Activated CD4-positive, alpha-beta T cell treated with anti-CD3 and anti-CD28 coated beads, Interleukin-2, amount 10 ng/mL, durations not matched to agents 24 days and 14 days (primary cell): ENCODE measurements at regions not wholly inside any gene's neighbourhood (a gene's known extent, or its start where the extent isn't known, plus 50 kb on each side); places are given as distances from the start of the nearest gene placed in this dataset.
"Not testable (repeated sequence)": the region's sequence is repeated elsewhere in the genome, so short reads cannot be mapped to it uniquely, and the experiment has no call there.

Experiments used
- DNase-seq: peaks from one replicate; pipeline ENCODE4 v3.0.0; 2022
- H3K27ac Mint-ChIP-seq: one replicate; pipeline ENCODE4 v1.8.0; 2022; ENCODE audit warnings: mild to moderate bottlenecking, mixed read lengths
- H3K27me3 Mint-ChIP-seq: one replicate; pipeline ENCODE4 v1.8.0; 2022; ENCODE audit warnings: mixed read lengths
- H3K36me3 Mint-ChIP-seq: one replicate; pipeline ENCODE4 v1.8.0; 2022; ENCODE audit warnings: low read depth, mild to moderate bottlenecking, mixed read lengths
- H3K4me1 Mint-ChIP-seq: one replicate; pipeline ENCODE4 v1.8.0; 2021; ENCODE audit warnings: mixed read lengths
- H3K4me3 Mint-ChIP-seq: one replicate; pipeline ENCODE4 v1.8.0; 2022; ENCODE audit warnings: mild to moderate bottlenecking, moderate library complexity, mixed read lengths
- H3K9me3 Mint-ChIP-seq: one replicate; pipeline ENCODE4 v1.8.0; 2021; ENCODE audit warnings: mixed read lengths
- intact Hi-C: fragments of 100-400 bp; cut with micrococcal nuclease; formaldehyde crosslinking; loops from one replicate; pipeline ENCODE4 v1.15.1; 2023

- Mint-ChIP-seq H3K4me3 (no peak overlapping the region), H3K9me3 (peaks cover 4% of the 10 kb centered on the region), H3K4me1 (no peaks in the 10 kb centered on the region), H3K27ac (no peak overlapping the region), H3K27me3 (no peaks in the 10 kb centered on the region), H3K36me3 (no peaks in the 10 kb centered on the region)
- intact Hi-C loops, result no loop called here
- no peak for DNase-seq
Observed at GRCh38 chr4:64121803-64122202, 287.4 kb downstream of the TECRL start.

DNA sequence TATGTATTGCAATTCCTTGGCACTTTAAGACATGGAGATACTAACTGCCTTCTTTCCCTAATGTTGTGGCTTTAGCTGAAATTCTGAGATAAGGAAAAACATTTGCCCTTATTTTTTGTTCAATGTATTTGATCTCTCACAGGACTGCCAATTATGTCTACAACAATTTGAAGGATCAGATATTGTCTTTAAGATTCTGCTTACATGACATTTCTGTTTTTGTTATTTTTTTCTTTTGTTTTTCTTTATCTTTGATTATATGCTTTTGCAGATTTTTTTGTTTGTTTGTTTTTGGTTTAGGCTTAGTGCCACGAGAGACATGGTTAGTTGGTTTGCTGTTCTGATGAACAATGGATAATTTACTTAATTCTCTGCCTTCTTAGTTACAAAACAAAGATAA is 303.3 kb downstream of the TECRL start:
- Mint-ChIP-seq H3K27me3 (no peaks in the 10 kb centered on the region), H3K36me3 (no peaks in the 10 kb centered on the region)
- intact Hi-C loops, result no loop called here

DNA sequence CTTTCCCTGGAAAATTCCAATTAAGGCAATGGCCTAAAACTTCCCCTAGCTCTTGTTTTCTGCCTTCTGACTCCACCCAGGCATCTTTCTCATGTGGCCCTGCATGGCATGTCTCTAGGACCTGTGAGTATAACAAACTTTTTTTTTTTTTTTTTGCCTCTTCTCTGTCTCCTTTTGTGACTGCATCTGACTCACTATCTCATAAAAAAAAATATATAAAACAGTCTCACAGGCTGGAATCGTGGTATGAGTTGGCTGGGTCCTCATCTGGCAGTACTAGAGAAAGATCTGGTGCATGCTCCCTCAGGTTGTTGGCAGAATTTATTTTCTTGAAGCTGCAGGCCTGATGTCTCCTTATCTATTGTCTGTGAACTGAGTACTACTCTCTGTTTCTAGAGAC is 313.9 kb downstream of the TECRL start:
- no peak for DNase-seq
- Mint-ChIP-seq H3K4me3 (no peak overlapping the region), H3K36me3 (no peaks in the 10 kb centered on the region), H3K27ac (no peak overlapping the region), H3K4me1 (no peaks in the 10 kb centered on the region), H3K9me3 (no peaks in the 10 kb centered on the region), H3K27me3 (no peaks in the 10 kb centered on the region)
- intact Hi-C loops, result no loop called here

More for the DNA sequence above, 303.3 kb downstream of the TECRL start:
- Mint-ChIP-seq H3K9me3 (no peaks in the 10 kb centered on the region), H3K4me1 (no peaks in the 10 kb centered on the region), H3K4me3 (no peak overlapping the region), H3K27ac (no peak overlapping the region)
- no peak for DNase-seq

DNA sequence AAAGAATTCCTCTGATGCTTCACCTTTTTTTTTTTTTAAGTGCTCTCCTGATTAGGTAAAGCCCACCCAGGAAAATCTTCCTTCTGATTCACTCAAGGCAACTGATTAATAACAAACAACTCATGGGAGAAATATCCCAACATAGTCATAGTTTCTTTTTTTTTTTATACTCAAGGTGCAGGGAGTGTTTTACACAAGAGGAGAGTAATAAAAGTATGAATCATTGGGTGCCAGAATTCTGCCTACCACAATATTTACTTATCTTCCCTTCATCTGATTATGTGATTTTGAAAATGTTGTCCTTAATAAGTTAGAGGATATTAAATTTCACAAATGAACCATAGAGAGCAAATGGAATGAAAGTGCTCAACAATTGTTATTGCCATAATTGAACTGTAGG is 329.9 kb downstream of the TECRL start:
- H3K9me3 Mint-ChIP-seq, result peaks cover 4% of the 10 kb centered on the region
- H3K4me1 Mint-ChIP-seq, result no peaks in the 10 kb centered on the region
- H3K27me3 Mint-ChIP-seq, result no peaks in the 10 kb centered on the region
- intact Hi-C loops, result no loop called here
- no peak for DNase-seq
- no peaks in the 10 kb centered on the region for H3K36me3 Mint-ChIP-seq
- H3K4me3 Mint-ChIP-seq, result no peak overlapping the region
- H3K27ac Mint-ChIP-seq, result no peak overlapping the region

DNA sequence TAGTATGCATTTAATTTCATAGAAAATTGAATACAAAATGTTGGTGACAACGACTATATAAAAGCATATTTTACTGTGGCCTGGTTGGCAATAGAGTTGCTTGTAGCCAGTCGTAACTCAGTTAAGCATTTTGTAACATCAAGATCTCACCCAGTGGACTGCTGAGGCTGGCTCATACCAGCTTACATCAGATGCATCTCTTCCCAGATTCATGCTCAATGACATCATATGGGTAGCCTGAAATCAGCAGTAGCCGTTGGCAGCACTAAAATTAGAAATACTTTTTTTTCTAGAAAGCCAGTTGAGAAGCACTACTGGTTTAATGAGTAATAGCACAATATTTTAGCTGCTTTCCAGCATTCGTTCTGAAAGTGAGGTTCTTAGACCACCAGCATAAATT is 341.2 kb downstream of the TECRL start:
- no peak for DNase-seq
- intact Hi-C loops, result no loop called here
- no peak overlapping the region for H3K27ac Mint-ChIP-seq
- no peaks in the 10 kb centered on the region for H3K9me3 Mint-ChIP-seq
- H3K4me1 Mint-ChIP-seq, result no peaks in the 10 kb centered on the region
- no peaks in the 10 kb centered on the region for H3K27me3 Mint-ChIP-seq
- H3K4me3 Mint-ChIP-seq, result no peak overlapping the region
- H3K36me3 Mint-ChIP-seq, result no peaks in the 10 kb centered on the region

DNA sequence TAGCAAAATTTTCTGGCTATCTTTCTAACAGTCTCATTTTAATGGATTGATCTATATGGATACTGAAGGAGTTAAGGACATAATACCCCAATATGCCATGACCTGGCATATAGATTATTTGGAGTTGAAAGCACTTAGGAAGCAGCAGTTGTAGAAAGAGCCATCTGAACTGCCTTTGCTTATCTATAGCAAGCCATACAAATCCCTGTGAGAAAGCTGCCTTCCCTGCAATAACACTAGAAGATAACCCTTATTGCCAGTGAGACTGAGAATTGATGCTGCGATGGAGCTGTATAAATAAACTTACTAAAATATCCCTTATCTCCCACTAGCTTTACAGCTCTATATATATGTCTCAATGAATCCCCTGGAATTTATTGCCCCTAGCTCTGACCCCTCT is 346.3 kb downstream of the TECRL start:
- Mint-ChIP-seq H3K27me3 (no peaks in the 10 kb centered on the region), H3K36me3 (no peaks in the 10 kb centered on the region), H3K9me3 (no peaks in the 10 kb centered on the region), H3K4me1 (no peaks in the 10 kb centered on the region), H3K27ac (no peak overlapping the region), H3K4me3 (no peak overlapping the region)
- DNase-seq, result no peak
- intact Hi-C loops, result no loop called here

GRCh38 chr4:64037033-64037432 is 372.2 kb downstream of the TECRL start:
- H3K9me3 Mint-ChIP-seq, H3K4me1 Mint-ChIP-seq, H3K27me3 Mint-ChIP-seq, H3K36me3 Mint-ChIP-seq, H3K27ac Mint-ChIP-seq, H3K4me3 Mint-ChIP-seq, DNase-seq, intact Hi-C loops: not testable (repeated sequence)

DNA sequence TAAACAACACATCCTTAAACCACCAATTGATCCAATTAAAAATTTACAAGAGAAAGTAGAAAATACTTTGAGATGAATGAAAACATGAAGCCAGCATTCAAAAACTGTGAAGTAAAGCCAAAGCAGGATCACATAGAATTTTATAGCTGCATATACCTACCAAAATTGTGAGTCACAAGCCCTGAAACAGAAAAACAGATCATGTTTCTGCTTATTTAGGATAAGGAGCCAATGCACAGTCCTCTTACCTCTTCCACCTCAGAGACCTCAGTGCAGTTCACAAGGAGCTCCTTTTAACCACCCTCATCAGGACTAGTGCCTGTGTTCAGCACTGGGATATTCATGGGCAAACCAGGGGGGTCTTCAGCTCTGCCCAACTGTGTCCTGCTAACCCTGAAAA is 386.7 kb downstream of the TECRL start:
- H3K4me3 Mint-ChIP-seq, result no peak overlapping the region
- intact Hi-C loops, result no loop called here
- peaks cover 3% of the 10 kb centered on the region for H3K9me3 Mint-ChIP-seq
- no peaks in the 10 kb centered on the region for H3K4me1 Mint-ChIP-seq
- DNase-seq, result no peak
- no peak overlapping the region for H3K27ac Mint-ChIP-seq
- H3K36me3 Mint-ChIP-seq, result no peaks in the 10 kb centered on the region
- no peaks in the 10 kb centered on the region for H3K27me3 Mint-ChIP-seq

- Mint-ChIP-seq H3K36me3 (no peaks in the 10 kb centered on the region), H3K4me1 (no peaks in the 10 kb centered on the region), H3K9me3 (peaks cover 3% of the 10 kb centered on the region), H3K27me3 (no peaks in the 10 kb centered on the region), H3K27ac (no peak overlapping the region), H3K4me3 (no peak overlapping the region)
- intact Hi-C loops, result no loop called here
- peak; percentile 22 for DNase-seq
Observed at GRCh38 chr4:64016893-64017292, 392.4 kb downstream of the TECRL start.

DNA sequence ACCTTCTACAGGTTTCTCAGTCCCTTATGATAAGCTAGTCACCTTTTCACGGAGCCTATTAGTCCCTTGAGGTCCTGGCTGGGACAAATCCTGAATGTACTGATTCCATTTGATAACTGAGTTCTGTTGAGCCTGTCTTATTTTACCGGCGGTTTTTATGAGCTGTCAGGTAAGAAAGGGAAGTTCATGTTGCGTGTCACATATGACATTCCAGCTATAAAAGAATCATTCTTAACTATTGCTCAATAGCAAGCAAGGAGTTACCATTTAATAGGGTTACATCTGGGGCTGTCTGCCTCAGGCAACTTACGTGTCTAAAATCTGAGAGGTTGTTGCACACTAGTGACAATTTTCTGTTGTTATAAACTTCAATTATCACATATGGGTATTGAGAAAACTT is 394.6 kb downstream of the TECRL start:
- DNase-seq, result no peak
- peaks cover 6% of the 10 kb centered on the region for H3K9me3 Mint-ChIP-seq
- no peaks in the 10 kb centered on the region for H3K36me3 Mint-ChIP-seq
- intact Hi-C loops, result no loop called here
- no peak overlapping the region for H3K4me3 Mint-ChIP-seq
- H3K27ac Mint-ChIP-seq, result no peak overlapping the region
- no peaks in the 10 kb centered on the region for H3K4me1 Mint-ChIP-seq
- no peaks in the 10 kb centered on the region for H3K27me3 Mint-ChIP-seq

GRCh38 chr4:64001229-64001898 is 407.9 kb downstream of the TECRL start:
- no peak overlapping the region for H3K27ac Mint-ChIP-seq
- no peaks in the 10 kb centered on the region for H3K27me3 Mint-ChIP-seq
- intact Hi-C loops, result no loop called here
- no peaks in the 10 kb centered on the region for H3K4me1 Mint-ChIP-seq
- no peak for DNase-seq
- no peak overlapping the region for H3K4me3 Mint-ChIP-seq
- H3K36me3 Mint-ChIP-seq, result no peaks in the 10 kb centered on the region
- H3K9me3 Mint-ChIP-seq, result peaks cover 5% of the 10 kb centered on the region

DNA sequence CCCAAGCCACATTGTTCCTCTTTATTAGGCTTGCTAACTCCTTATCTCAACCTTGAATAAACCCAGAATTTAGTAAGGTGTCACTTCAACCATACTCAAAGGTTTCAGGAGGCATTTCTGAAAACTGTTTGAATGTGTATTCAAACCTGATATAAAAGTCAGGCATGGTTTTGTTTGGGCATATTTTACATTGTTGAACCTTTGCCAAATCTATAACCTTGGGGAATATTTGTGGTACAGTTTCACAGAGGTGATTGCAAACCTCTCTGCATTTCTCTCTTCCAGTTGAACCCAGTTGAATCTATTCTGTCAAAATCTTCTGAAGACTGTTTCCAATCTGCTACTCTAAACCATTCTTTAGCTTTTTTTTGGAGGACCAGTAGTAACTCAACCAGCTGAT is 409.0 kb downstream of the TECRL start:
- Mint-ChIP-seq H3K27ac (no peak overlapping the region), H3K4me3 (no peak overlapping the region), H3K27me3 (no peaks in the 10 kb centered on the region), H3K36me3 (no peaks in the 10 kb centered on the region), H3K9me3 (peaks cover 5% of the 10 kb centered on the region), H3K4me1 (no peaks in the 10 kb centered on the region)
- DNase-seq, result no peak
- intact Hi-C loops, result no loop called here

DNA sequence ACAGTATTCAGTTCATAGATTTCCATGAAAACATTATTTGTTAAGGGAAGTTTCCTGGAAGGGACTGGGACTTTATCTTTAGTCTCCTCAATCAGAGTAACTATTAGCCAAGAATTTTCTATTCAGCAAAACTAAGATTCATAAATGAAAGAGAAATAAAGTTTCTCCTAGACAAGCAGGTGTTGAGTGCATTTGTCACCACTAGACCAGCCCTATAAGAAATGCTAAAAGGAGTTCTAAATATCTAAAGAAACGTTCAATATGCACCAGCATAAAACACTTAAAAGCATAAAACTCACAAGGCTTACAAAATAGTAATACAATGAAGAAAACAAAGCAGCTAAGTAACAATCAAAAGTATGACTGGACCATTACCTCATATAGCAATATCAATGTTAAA is 423.0 kb downstream of the TECRL start:
- no peak overlapping the region for H3K4me3 Mint-ChIP-seq
- H3K27ac Mint-ChIP-seq, result no peak overlapping the region
- H3K36me3 Mint-ChIP-seq, result no peaks in the 10 kb centered on the region

GRCh38 chr4:63983224-63983623 is 426.0 kb downstream of the TECRL start:
- no peaks in the 10 kb centered on the region for H3K36me3 Mint-ChIP-seq
- H3K27ac Mint-ChIP-seq, result no peak overlapping the region
- no peaks in the 10 kb centered on the region for H3K27me3 Mint-ChIP-seq
- intact Hi-C loops, result no loop called here
- DNase-seq, result no peak
- no peak overlapping the region for H3K4me3 Mint-ChIP-seq
- H3K4me1 Mint-ChIP-seq, result no peaks in the 10 kb centered on the region
- H3K9me3 Mint-ChIP-seq, result peaks cover 9% of the 10 kb centered on the region

More for the DNA sequence above, 423.0 kb downstream of the TECRL start:
- intact Hi-C loops, result no loop called here
- Mint-ChIP-seq H3K27me3 (no peaks in the 10 kb centered on the region), H3K9me3 (peaks cover 12% of the 10 kb centered on the region), H3K4me1 (no peaks in the 10 kb centered on the region)
- DNase-seq, result no peak

- Mint-ChIP-seq H3K4me3 (no peak overlapping the region), H3K27me3 (no peaks in the 10 kb centered on the region), H3K36me3 (no peaks in the 10 kb centered on the region), H3K27ac (no peak overlapping the region), H3K9me3 (peaks cover 5% of the 10 kb centered on the region), H3K4me1 (no peaks in the 10 kb centered on the region)
- intact Hi-C loops, result no loop called here
- no peak for DNase-seq
Observed at GRCh38 chr4:63965875-63966274, 443.4 kb downstream of the TECRL start.
